IPS DF 4.7 (cell line): ENCODE measurements at regions not wholly inside any gene's neighbourhood (a gene's known extent, or its start where the extent isn't known, plus 50 kb on each side); places are given as distances from the start of the nearest gene placed in this dataset.
"Not testable (repeated sequence)": the region's sequence is repeated elsewhere in the genome, so short reads cannot be mapped to it uniquely, and the experiment has no call there.

Experiments
- DNase-seq: peaks from one replicate; pipeline ENCODE4 v3.0.0-alpha.2; 2013; ENCODE audit warnings: low spot score; ENCODE audit errors: extremely low read depth

DNA sequence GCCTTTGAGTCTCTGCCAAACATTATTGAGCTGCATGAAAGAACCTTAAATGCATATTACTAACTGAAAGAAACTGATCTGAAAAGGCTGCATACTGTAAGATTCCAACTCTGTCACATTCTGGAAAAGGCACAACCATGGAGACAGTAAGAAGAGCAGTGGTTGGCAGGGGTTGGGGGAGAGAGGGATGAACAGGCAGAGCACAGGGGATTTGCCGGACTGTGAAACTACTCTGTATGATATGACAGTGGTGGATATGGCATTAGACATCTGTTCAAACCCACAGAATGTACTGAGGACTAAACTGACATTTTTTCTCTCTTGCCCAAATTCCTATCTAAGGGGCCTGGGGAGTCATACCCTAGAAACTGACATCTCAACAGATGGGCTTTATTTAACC lies 138.4 kb downstream of the KCNJ12 start:
- not testable (repeated sequence) for DNase-seq

DNA sequence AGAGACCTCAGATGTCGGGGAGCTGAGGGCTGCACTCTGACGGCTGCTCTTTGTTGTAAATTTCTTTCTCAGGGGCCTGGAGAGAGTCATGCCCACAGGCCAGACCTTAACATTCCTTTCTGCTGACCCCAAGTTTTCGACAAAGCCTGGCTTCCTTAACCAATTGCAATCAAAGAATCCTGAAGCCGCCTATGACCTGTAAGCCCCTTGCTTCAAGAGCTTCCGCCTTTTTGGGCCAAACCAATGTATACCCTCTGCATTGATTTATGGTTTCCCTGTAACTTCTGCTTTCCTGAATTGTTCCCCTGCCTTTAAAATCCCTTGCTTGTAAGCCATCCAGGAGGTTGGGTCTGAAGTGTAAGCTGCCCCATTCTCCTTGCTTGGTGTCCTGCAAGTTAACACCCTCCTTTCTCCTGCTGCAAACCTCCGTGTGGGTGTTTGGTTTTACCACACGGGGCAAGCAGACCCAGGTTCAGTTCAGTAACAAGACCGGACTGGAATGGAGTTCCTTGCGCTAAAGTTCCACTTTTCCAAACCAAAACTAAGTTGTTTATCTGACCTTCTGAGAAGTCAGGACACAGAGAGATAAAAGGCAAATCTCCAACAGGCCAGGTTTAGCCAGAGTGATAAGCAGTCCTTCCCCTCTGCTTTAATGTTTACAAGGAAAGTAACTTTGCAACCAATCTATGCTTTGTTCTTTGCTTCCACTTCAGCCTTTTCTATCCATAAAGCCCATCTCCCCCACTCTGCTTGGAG lies 141.6 kb downstream of the KCNJ12 start:
- DNase-seq = no peak

DNA sequence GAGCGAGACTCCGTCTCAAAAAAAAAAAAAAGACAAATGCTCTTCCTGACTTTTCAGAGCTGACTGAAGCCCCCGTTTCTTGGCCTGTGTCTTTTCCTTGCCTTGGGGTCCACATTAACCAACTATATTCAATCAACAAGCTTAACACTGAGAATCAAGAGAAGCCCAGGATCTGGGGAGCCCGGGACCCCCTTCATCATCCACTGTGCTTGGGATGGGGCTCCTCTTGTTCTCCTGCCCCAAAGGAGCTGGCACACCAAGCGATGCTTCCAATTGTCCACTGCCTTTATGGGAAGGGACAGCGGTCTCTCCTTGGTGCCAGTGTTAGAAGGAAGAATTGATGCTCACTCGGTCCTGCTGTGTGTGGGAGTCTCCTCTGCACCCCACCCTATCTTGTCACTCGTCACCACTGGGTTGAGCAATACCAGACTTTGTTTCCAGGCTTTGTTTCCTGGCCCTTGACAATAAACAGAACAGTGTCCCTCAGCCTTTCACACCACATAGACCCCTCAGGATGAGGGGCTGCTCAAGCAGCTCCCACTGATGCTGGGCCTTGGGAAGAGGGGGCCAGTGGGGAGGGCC lies 146.7 kb downstream of the KCNJ12 start:
- no peak for DNase-seq

DNA sequence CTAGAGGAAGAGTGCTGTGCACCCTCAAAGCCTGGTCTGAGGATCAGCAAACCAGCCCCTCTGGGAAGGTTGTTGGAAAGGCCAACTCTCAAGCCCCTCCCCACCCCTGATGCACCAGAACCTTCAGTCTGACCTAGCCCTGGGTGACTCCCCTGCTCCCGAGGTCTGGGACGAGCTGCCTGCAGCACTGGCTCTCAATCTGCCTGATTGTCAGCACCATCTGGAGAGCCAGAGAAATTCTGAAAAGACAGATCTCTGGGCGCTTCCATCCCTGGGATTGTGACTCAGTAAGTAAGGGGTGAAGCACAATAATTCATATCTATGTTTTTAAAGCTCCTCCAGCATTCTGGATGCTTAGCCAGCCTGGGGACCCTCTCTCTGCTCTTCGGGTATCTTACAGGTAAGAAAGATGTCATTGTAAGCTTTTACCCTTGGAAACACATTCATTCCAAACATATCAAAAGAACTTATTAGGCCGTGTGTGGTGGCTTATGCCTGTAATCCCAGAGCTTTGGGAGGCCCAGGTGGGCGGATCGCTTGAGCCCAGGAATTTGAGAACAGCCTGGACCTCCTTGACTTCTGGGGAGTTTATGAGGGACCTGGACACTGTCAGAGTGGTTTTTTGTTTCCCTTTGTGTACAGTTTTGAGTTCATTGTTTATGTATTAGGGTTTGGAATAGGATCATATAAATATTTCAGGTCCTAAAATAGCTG lies 147.5 kb downstream of the KCNJ12 start:
- no peak for DNase-seq

DNA sequence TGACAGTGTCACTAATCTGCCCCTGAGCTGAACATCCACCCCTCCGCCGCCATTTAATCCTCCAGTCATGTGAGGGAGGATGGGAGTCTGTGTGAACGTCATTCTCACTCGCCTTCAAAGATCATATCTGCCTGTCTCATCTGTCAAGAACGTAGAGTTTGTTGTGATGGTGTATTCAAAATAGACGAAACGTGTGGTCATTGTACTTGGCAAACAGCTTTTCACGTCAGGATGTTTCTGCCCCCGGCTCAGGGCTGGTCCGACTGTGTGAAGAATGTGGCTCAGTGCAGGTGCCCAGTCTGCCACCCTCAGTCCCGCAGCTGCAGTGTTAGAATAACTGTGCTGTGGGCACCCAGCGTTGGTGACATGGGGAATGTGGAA lies 148.0 kb downstream of the KCNJ12 start:
- no peak for DNase-seq

DNA sequence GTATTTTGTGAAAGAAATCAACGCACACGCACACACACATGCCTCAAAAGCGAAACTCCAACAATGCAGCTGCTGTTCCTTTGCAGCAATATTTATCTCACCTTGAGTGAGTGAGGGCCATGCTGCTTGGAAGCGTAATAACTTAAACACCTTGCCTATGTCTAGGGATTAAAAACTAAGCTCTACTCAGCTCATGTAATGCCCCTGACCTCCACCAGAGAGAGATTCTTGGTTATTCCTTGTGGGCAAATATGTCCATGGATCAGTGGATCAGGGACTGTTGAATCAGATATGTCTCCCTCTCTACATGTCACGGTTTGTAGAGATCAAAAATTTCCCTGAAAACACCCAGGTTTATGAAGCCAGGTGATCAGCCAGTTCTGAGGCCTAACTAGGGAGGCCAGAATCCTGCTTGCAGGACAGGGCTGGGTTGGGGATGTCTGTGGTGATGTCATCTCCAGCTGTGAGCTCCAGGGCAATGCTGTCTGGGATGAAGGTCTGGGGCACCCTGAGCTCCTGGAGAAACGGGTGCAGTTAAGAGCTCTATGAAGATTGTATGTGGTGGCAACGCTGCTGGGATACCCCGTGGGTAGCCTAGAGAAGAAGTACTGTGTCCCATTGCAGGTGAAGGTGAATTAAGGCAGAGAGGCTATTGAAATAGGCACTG lies 149.4 kb downstream of the KCNJ12 start:
- DNase-seq = no peak

DNA sequence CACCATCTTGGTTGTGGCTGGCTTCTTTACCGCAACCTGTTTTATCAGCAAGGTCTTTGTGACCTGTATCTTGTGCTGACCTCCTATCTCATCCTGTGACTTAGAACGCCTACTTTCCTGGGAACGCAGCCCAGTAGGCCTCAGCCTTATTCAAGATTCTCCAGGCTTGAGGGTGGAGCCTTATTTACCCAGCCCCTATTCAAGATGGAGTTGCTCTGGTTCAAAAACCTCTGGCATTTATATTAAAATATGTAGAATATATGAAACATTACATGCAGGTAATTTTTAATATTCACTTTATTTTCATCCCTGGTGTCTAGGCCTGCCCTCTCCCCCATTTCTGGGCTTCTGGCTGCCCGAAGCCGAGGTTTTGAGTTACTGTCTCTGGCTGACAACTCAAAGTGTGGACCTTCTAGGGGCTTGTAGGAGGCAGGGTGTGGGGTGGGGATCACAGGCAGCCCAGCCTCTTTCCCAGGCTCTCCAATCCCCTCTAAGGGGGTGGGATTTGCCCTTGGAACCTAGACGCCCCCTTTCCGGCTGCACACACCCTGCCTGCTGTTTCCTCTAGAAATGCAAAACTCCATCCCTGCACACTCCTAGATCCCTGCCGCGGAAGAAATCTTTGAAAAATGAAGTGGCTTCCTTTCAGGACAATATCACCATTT lies 152.0 kb downstream of the KCNJ12 start:
- DNase-seq = no peak

DNA sequence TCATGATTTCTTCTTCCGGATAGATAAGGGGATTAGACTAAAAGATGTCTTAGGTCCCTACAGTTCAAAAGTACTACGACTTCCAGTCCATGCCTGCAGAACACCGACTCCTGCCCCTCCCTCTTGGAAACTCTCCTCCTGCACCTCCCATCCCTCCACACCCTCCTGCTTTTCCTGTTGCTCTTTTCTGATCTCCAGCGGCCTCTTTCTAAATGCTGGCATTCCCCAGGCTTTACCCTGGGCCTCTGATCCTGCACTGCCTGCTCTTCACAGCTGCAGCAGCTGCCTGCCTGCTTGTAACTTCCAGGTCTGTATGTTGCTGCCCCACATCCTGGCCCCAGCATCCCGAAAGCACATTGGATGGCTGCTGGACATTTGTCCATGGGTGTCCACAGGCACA lies 154.2 kb downstream of the KCNJ12 start:
- no peak for DNase-seq

DNA sequence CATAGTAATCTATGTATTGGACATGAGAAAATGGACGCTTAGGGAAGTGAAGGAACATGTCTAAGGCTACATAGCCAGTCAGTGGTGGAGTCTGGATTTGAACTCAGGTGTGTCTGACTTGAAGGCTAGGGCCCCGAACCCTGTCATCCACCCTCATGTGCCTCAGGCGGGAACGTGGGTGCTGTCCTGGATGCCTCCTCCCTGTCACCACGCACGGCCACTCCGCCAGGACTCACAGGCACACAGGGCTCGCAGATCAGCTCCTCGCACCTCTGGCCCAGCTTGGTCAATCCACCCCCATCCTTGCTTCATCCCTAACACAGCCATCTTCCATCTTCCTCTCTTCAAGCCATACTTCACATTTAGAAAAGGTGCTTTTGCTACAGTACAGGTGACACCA lies 154.7 kb downstream of the KCNJ12 start:
- no peak for DNase-seq

DNA sequence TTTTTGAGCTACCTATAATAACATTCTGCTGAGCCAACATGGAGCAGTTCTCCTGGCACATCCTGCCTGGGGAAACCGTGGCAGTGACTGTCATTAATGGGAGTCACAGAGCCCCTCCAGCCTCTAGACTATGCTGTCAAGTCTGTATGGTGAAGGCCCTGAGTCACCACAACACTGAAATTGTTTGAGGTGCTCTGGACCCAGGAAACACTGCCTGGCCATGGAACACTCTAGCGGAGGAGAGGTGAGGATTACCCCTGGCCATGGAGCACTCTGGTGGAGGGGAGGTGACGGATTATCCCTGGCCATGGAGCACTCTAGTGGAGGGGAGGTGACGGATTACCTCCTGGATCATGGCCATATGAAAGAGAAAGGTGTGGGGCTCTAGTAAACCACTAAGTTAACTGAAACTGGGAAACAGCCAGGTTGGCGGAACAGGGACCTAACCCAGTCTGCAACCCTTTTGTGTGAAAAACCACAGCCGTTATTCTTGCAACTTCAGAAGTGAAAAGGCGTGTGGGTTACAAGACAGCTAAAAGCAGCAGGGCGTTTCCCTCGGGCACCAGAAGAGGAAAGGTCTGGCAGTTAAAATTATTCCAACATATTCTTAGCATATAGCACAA lies 156.7 kb downstream of the KCNJ12 start:
- DNase-seq = no peak

DNA sequence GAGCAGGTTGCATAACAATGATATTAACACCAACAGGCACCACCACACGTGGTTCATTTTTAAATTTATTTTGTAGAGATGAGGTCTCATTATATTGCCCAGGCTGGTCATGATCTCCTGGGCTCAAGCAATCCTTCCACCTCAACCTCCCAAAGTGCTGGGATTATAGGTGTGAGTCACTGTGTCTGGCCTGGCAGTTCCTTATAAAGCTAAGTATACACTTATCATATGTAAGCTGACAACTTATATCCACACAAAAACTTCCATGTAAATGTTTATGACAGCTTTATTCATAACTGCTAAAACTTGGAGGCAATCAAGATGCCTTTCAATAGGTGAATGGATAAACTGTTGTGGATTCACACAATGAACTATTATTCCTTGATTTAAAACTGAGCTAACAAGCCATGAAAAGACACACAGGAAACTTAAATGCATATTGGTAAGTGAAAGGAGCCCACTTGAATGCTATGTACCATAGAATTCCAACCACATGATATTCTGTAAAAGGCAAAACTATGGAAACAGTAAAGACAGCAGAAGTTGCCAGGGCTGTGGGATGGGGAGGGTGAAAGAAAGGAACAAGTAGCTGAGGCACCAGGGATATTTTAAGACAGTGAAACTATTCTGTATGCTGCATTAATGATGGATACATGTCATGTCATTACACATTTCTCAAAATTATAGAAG lies 156.5 kb upstream of the KCNJ18 start:
- DNase-seq = no peak

DNA sequence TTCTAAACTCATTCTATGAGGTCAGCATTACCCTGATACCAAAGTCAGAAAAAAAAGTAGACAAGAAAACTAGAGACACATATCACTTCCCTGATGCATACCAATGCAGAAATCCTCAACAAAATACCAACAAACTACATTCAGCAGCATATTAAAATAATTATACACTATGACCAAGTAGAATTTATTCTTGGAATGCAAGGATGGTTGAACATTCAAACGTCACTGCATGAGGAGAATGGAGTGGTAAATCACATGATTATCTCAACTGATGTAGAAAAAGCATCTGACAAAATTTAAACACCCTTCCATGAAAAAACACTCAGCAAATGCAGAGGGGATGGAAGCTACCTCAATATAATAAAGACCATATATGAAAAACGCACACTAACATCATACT lies 155.0 kb upstream of the KCNJ18 start:
- DNase-seq = no peak

DNA sequence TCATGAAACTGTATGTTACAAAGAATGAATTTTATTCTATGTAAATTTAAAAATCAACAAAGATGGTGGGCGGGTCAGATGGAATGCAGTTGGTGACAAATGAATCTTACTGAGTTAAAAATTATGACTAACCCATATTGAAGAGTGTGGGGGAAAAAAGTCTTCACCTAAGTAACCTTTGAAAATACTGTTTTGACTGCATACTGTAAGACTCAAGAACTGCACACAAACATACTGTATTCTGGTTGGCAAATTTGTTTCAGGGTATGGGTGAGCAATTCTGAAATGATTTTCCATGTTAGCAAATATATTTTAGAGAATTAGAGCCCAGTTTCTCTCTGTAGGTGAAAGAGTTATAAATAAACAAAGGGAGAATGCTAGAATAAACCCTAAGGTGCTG lies 153.7 kb upstream of the KCNJ18 start:
- DNase-seq = no peak

DNA sequence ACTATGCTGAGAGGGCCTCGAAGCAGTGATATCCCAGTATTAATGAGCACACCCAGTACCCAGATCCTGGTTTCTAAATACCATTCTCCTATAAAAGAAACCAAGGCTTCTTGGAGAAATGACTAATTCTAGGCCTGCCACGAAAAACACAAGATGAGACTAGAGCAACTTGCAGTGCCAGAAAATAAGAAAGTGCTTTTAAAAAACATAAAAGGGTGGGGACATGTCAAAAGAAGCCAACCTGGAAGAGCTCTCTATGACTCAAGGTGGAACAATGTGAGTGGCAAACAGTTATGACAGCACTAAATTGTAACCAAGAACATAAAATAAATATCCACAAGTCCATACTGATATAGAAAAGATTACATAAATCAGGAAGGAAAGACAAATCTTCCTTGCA lies 153.2 kb upstream of the KCNJ18 start:
- DNase-seq = no peak

DNA sequence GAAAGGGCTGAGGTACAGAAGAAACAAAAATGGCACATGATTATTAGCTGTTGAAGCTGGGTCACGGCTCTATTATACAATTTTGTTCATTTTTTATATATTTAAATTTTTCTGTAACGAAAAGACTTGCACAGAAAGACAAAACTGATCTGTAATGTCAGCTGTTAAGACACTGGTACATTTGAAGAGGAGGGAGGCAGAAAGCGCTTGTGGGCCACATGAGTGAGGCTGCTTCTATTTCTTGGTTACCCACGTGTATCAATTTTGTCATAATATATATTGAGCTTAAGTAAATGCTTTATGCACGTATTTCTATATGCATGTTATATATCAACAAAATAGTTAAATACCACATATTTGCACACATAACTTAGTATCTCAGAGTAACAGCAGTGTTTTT lies 151.8 kb upstream of the KCNJ18 start:
- no peak for DNase-seq

DNA sequence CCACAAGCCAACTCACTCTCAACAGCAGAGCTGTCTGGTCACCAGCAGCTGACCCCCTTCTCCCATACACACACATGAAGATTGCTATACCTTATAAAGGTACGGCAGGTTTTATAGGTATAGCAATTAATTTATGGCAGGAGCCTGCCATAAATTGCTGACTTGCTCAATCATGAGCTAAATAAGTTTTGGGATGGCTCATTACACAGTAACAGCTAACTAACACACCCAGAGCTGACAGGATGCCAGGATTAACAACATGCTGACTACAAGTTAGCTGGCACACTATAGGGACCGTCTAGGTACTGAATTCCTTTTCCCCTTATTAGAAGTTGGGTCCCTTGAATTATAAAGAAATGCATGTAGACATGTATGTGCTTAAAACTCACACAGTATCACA lies 150.3 kb upstream of the KCNJ18 start:
- DNase-seq = no peak

DNA sequence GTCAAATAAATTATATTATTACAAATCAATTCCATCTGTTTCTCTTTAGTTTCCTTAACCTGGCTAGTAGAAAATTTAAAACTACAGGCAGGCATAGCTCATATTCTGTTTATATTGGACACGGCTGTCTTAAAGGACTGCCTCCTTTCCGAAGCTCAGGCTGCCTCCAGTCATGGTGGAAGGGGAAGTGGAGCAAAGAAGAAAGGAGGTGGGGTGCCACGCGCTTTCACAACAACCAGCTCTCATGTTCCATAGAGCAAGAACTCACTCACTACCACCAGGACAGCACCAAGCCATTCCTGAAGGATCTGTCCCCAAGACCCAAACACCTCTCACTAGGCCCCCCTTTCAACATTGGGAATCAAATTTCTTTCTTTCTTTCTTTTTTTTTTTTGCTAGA lies 149.3 kb upstream of the KCNJ18 start:
- no peak for DNase-seq

DNA sequence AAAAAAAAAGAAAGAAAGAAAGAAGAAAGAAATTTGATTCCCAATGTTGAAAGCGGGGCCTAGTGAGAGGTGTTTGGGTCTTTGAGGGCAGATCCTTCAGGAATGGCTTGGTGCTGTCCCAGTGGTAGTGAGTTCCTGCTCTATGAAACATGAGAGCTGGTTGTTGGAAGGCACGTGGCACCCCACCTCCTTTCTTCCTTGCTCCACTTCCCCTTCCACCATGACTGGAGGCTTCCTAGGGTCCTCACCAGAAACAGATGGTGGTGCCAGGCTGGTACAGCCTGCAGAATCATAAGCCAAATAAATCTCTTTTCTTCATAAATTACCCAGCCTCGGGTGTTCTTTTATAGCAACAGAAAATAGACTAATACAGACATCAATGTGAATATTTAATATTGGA lies 147.3 kb upstream of the KCNJ18 start:
- DNase-seq = no peak

DNA sequence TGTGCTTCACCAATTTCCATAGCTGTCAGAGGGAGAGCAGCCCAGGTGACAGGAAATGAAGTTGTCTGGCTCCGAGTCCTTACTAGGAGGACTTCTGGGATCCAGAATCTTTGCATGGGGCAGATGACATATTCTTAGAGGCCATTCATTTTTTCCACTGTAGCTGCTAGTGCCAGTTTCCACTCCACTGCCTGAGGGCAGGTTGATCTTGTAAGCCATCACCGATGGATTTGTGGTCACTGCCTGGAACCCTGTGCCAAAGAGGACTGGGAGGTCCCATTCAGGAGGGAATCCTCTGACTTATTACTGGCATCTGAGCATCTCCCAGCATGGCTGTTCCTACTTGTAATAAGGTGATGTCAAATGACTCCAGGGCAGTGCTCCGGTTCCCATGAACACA lies 144.1 kb upstream of the KCNJ18 start:
- DNase-seq = no peak

DNA sequence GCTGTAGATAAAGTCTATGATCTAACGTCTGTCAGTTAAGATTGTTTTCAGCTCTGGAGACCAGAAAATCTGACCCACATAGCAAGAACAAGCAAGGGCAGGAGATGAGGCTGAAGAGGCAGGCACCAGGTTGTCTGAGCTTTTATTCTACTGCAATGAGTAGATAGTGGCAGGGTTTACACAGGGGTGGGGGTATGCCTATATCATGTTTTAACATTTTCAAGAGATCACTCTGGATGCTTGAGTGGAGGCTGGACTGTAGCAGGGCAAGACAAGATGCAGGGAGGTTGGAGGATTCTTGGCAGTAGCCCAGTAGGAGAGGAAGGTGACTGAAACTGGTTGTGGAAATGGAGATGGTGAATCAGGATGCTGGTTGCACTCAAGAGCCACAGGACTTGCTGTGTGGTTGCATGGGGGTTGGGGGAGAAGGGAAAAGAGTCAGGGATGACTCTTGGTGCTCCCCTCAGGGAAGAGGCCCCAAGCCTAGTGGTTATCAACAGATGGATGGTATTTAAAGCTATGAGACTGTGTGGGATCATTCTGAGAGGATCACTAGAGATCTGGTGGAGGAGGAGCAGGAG lies 143.1 kb upstream of the KCNJ18 start:
- no peak for DNase-seq
